ENCODE measurements at regions not wholly inside any gene's neighbourhood (a gene's known extent, or its start where the extent isn't known, plus 50 kb on each side); places are given as distances from the start of the nearest gene placed in this dataset.

DNA sequence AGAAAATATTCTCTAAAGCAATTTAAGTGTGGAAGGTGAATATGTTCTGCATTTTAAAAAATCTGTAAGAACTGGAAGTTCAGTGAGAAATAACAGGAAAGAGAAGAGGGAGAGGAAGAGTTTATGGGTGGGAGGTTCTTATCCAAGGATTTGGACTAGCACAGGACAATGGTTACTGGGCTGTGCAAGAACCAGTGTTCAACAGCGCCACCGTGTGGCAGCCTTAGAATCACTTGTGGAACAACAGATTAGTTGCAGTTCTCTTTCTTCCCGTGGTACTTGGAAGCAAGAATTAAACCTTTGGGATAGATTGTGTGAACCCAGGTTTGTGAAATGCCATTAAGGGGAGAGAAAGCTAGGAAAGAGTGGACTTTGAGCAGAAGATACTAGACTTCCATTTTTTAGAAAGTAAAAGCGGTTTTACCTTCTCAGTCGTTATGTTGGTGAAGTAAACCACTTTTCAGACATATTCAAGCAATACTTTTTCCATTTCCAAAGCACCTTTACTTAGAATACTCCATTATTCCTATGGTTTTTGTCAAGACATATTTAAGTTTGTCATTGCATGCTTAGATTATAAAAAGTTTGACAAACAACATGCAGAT is 436.7 kb downstream of the RNF144B start:
- TF ChIP-seq POLR2A (IDR thresholded peaks at IDR 0.05; ENCODE audit: low read depth, low read length): no peak
- TF ChIP-seq, protein P1, sequence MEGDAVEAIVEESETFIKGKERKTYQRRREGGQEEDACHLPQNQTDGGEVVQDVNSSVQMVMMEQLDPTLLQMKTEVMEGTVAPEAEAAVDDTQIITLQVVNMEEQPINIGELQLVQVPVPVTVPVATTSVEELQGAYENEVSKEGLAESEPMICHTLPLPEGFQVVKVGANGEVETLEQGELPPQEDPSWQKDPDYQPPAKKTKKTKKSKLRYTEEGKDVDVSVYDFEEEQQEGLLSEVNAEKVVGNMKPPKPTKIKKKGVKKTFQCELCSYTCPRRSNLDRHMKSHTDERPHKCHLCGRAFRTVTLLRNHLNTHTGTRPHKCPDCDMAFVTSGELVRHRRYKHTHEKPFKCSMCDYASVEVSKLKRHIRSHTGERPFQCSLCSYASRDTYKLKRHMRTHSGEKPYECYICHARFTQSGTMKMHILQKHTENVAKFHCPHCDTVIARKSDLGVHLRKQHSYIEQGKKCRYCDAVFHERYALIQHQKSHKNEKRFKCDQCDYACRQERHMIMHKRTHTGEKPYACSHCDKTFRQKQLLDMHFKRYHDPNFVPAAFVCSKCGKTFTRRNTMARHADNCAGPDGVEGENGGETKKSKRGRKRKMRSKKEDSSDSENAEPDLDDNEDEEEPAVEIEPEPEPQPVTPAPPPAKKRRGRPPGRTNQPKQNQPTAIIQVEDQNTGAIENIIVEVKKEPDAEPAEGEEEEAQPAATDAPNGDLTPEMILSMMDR (conservative IDR thresholded peaks at IDR 0.05; ENCODE audit: low read depth, low read length): no peak
- no peak for TF ChIP-seq MXI1 (IDR thresholded peaks at IDR 0.05; ENCODE audit: borderline replicate concordance, low read depth, low read length)
- TF ChIP-seq, protein P2, sequence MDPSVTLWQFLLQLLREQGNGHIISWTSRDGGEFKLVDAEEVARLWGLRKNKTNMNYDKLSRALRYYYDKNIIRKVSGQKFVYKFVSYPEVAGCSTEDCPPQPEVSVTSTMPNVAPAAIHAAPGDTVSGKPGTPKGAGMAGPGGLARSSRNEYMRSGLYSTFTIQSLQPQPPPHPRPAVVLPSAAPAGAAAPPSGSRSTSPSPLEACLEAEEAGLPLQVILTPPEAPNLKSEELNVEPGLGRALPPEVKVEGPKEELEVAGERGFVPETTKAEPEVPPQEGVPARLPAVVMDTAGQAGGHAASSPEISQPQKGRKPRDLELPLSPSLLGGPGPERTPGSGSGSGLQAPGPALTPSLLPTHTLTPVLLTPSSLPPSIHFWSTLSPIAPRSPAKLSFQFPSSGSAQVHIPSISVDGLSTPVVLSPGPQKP (IDR thresholded peaks at IDR 0.05; ENCODE audit: borderline replicate concordance, low read depth, low read length): no peak
- no peak for TF ChIP-seq RFX5 (IDR thresholded peaks at IDR 0.05; ENCODE audit: low read depth, low read length)
- no peak for TF ChIP-seq SMC3 (IDR thresholded peaks at IDR 0.05; ENCODE audit: low read depth, low read length)
- no peak for TF ChIP-seq NFE2L2 (IDR thresholded peaks at IDR 0.05; ENCODE audit: low read depth, low read length)
- TF ChIP-seq CHD1 (IDR thresholded peaks at IDR 0.05; ENCODE audit: low read depth, low read length): no peak
- TF ChIP-seq RAD21 (IDR thresholded peaks at IDR 0.05; ENCODE audit: low read length): no peak
- TF ChIP-seq, protein P3, sequence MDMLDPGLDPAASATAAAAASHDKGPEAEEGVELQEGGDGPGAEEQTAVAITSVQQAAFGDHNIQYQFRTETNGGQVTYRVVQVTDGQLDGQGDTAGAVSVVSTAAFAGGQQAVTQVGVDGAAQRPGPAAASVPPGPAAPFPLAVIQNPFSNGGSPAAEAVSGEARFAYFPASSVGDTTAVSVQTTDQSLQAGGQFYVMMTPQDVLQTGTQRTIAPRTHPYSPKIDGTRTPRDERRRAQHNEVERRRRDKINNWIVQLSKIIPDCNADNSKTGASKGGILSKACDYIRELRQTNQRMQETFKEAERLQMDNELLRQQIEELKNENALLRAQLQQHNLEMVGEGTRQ (IDR thresholded peaks at IDR 0.05; ENCODE audit: low read depth, low read length): no peak
- no peak for TF ChIP-seq MAFK (IDR thresholded peaks at IDR 0.05; ENCODE audit: low read depth, low read length)
- no peak for TF ChIP-seq RCOR1 (IDR thresholded peaks at IDR 0.05; ENCODE audit: insufficient replicate concordance, low read length)

Data from IMR-90 (cell line).